ENCODE measurements at regions not wholly inside any gene's neighbourhood (a gene's known extent, or its start where the extent isn't known, plus 50 kb on each side); places are given as distances from the start of the nearest gene placed in this dataset.

DNA sequence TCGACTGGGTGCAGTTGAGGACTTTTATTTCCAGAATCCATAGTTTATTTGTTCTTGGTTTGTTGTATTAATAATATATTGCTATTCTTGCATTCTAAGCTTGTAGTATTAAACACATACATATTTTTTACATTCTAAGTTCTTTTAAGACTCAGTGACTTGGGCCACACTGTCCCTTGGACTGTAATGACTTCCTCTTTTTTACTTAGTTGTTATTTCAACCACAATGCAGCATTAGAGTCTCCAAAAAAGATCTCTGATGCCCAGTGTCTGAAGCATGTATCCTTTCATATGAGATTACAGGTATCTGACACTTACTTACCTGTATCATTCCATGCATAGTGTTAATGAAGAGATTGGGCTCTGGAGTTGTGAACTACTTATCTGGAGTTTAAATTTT, 864.9 kb upstream of the PCDH20 start:
- H3K4me1 ChIP-seq (ENCODE audit: control insufficient read depth, insufficient read depth, low read length) = no peaks in the 10 kb centered on the region
- H3K27me3 ChIP-seq (ENCODE audit: control insufficient read depth, insufficient read depth, low read length) = no peaks in the 10 kb centered on the region
- H3K9me3 ChIP-seq (ENCODE audit: control insufficient read depth, low read depth, low read length) = no peaks in the 10 kb centered on the region
- no peaks in the 10 kb centered on the region for H3K36me3 ChIP-seq (ENCODE audit: control insufficient read depth, insufficient read depth, low read length)
- DNase-seq = no peak
- no peak overlapping the region for H3K4me3 ChIP-seq (ENCODE audit: low read length)
- H3K27ac ChIP-seq (ENCODE audit: low read length) = no peak overlapping the region
- WGBS (ENCODE audit: insufficient coverage, low lambda C conversion rate) = no CpG with 5 or more reads among the region's 1 CpG

DNA sequence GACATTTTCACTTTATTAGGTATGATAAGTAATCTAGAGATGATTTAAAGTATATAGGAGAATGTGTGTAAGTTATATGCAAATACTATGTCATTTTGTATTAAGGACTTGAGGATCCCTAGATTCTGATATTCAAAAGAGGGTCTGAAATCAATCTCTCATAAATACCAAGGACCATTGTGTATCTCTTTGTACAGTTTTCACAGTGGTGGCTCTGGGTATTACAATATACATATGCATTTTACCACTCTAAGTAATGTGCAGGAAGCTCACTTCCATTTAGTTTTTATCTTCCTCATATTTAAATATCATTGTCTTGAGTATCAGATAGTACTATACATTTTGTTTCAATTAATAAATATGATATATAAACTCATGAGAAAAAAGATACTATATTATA, 862.6 kb upstream of the PCDH20 start:
- H3K27ac ChIP-seq (ENCODE audit: low read length) = no peak overlapping the region
- H3K4me1 ChIP-seq (ENCODE audit: control insufficient read depth, insufficient read depth, low read length) = no peaks in the 10 kb centered on the region
- DNase-seq = no peak
- no peaks in the 10 kb centered on the region for H3K36me3 ChIP-seq (ENCODE audit: control insufficient read depth, insufficient read depth, low read length)
- no peaks in the 10 kb centered on the region for H3K9me3 ChIP-seq (ENCODE audit: control insufficient read depth, low read depth, low read length)
- no peaks in the 10 kb centered on the region for H3K27me3 ChIP-seq (ENCODE audit: control insufficient read depth, insufficient read depth, low read length)
- H3K4me3 ChIP-seq (ENCODE audit: low read length) = no peak overlapping the region

- Histone ChIP-seq H3K27me3 (ENCODE audit: control insufficient read depth, insufficient read depth, low read length) (no peaks in the 10 kb centered on the region), H3K4me3 (ENCODE audit: low read length) (no peak overlapping the region), H3K27ac (ENCODE audit: low read length) (no peak overlapping the region), H3K9me3 (ENCODE audit: control insufficient read depth, low read depth, low read length) (no peaks in the 10 kb centered on the region), H3K4me1 (ENCODE audit: control insufficient read depth, insufficient read depth, low read length) (no peaks in the 10 kb centered on the region), H3K36me3 (ENCODE audit: control insufficient read depth, insufficient read depth, low read length) (no peaks in the 10 kb centered on the region)
- no peak for DNase-seq
- 88% methylated on average over 1 of the region's 2 CpGs for WGBS (ENCODE audit: insufficient coverage, low lambda C conversion rate)
These were observed 836.1 kb upstream of the PCDH20 start for GRCh38 chr13:62251734-62252133.

GRCh38 chr13:62250501-62251201, 835.0 kb upstream of the PCDH20 start:
- Histone ChIP-seq H3K27me3 (ENCODE audit: control insufficient read depth, insufficient read depth, low read length) (no peaks in the 10 kb centered on the region), H3K27ac (ENCODE audit: low read length) (no peak overlapping the region), H3K36me3 (ENCODE audit: control insufficient read depth, insufficient read depth, low read length) (no peaks in the 10 kb centered on the region), H3K9me3 (ENCODE audit: control insufficient read depth, low read depth, low read length) (no peaks in the 10 kb centered on the region), H3K4me3 (ENCODE audit: low read length) (no peak overlapping the region), H3K4me1 (ENCODE audit: control insufficient read depth, insufficient read depth, low read length) (no peaks in the 10 kb centered on the region)
- no peak for DNase-seq
- 20% methylated on average over 1 of the region's 10 CpGs for WGBS (ENCODE audit: insufficient coverage, low lambda C conversion rate)

DNA sequence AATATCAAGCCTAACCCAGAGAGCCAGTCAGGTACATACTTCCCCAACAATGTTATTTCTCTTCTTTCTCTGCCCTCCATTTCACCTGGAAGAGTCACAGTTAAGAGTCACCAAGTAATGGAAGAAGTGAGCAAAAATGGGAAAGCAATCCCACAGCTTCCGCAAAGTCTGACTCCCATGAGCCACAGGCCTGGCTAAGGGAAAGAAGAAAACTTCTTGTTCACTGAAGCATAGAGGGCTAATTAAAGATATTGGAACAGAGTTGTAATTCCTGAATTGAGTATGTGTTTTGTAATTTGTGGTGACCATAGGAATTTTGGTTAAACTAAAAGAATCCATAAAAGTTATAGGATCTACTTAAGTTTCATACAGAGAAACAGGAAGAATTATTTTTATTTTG, 830.9 kb upstream of the PCDH20 start:
- DNase-seq = no peak
- H3K9me3 ChIP-seq (ENCODE audit: control insufficient read depth, low read depth, low read length) = no peaks in the 10 kb centered on the region
- no peak overlapping the region for H3K4me3 ChIP-seq (ENCODE audit: low read length)
- no peak overlapping the region for H3K27ac ChIP-seq (ENCODE audit: low read length)
- H3K4me1 ChIP-seq (ENCODE audit: control insufficient read depth, insufficient read depth, low read length) = no peaks in the 10 kb centered on the region
- H3K27me3 ChIP-seq (ENCODE audit: control insufficient read depth, insufficient read depth, low read length) = no peaks in the 10 kb centered on the region
- no CpG with 5 or more reads among the region's 1 CpG for WGBS (ENCODE audit: insufficient coverage, low lambda C conversion rate)
- H3K36me3 ChIP-seq (ENCODE audit: control insufficient read depth, insufficient read depth, low read length) = no peaks in the 10 kb centered on the region

- Histone ChIP-seq H3K4me1 (ENCODE audit: control insufficient read depth, insufficient read depth, low read length) (no peaks in the 10 kb centered on the region), H3K36me3 (ENCODE audit: control insufficient read depth, insufficient read depth, low read length) (no peaks in the 10 kb centered on the region), H3K27me3 (ENCODE audit: control insufficient read depth, insufficient read depth, low read length) (no peaks in the 10 kb centered on the region), H3K4me3 (ENCODE audit: low read length) (no peak overlapping the region), H3K9me3 (ENCODE audit: control insufficient read depth, low read depth, low read length) (no peaks in the 10 kb centered on the region), H3K27ac (ENCODE audit: low read length) (no peak overlapping the region)
- no peak for DNase-seq
- 90% methylated on average over 2 of the region's 2 CpGs for WGBS (ENCODE audit: insufficient coverage, low lambda C conversion rate)
These were observed 827.5 kb upstream of the PCDH20 start for GRCh38 chr13:62243106-62243505.

DNA sequence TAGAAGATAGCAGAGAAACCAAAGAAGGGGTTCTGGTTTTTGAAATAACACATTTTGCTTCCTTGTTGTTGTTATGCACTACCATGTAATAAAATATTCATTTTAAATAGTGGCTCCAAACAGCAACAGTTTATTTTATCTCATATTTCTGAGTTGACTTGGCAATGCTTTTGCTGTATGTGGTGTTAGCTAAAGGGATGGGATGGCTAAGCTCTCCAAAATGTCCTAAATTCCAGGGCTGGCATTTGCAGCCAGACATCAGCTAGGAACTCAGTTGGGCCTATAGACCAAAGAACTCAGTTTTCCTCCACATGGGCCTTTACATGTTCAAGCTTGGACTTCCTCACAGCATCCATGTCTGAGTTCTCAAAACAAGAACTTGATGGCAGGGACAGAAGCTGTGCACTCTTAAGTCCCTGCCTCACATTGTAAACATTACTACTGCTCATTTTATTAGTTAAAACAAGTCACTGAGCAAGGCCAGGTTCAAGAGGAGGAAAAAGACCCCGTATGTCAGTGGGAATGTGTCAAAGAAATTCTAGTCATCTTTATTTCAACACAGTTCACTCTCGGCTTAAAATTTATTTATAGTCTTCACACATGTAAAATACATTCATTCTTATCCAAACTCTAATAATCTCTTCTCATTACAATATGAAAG, 819.3 kb upstream of the PCDH20 start:
- Histone ChIP-seq H3K36me3 (ENCODE audit: control insufficient read depth, insufficient read depth, low read length) (no peaks in the 10 kb centered on the region), H3K9me3 (ENCODE audit: control insufficient read depth, low read depth, low read length) (no peaks in the 10 kb centered on the region), H3K27me3 (ENCODE audit: control insufficient read depth, insufficient read depth, low read length) (no peaks in the 10 kb centered on the region), H3K4me3 (ENCODE audit: low read length) (no peak overlapping the region), H3K27ac (ENCODE audit: low read length) (no peak overlapping the region), H3K4me1 (ENCODE audit: control insufficient read depth, insufficient read depth, low read length) (no peaks in the 10 kb centered on the region)
- WGBS (ENCODE audit: insufficient coverage, low lambda C conversion rate) = 75% methylated on average over 1 of the region's 2 CpGs
- DNase-seq = no peak

GRCh38 chr13:62210951-62211350, 795.3 kb upstream of the PCDH20 start:
- Histone ChIP-seq H3K4me1 (ENCODE audit: control insufficient read depth, insufficient read depth, low read length) (no peaks in the 10 kb centered on the region), H3K27ac (ENCODE audit: low read length) (no peak overlapping the region), H3K27me3 (ENCODE audit: control insufficient read depth, insufficient read depth, low read length) (no peaks in the 10 kb centered on the region), H3K4me3 (ENCODE audit: low read length) (no peak overlapping the region), H3K36me3 (ENCODE audit: control insufficient read depth, insufficient read depth, low read length) (no peaks in the 10 kb centered on the region), H3K9me3 (ENCODE audit: control insufficient read depth, low read depth, low read length) (peaks cover 6% of the 10 kb centered on the region)
- WGBS (ENCODE audit: insufficient coverage, low lambda C conversion rate) = 45% methylated on average over 2 of the region's 3 CpGs
- DNase-seq = no peak

- DNase-seq = no peak
- Histone ChIP-seq H3K36me3 (ENCODE audit: control insufficient read depth, insufficient read depth, low read length) (no peaks in the 10 kb centered on the region), H3K27ac (ENCODE audit: low read length) (no peak overlapping the region), H3K9me3 (ENCODE audit: control insufficient read depth, low read depth, low read length) (peaks cover 6% of the 10 kb centered on the region), H3K4me3 (ENCODE audit: low read length) (no peak overlapping the region), H3K27me3 (ENCODE audit: control insufficient read depth, insufficient read depth, low read length) (no peaks in the 10 kb centered on the region), H3K4me1 (ENCODE audit: control insufficient read depth, insufficient read depth, low read length) (no peaks in the 10 kb centered on the region)
- 90% methylated on average over 5 of the region's 10 CpGs for WGBS (ENCODE audit: insufficient coverage, low lambda C conversion rate)
These were observed 793.9 kb upstream of the PCDH20 start for GRCh38 chr13:62209529-62209928.

DNA sequence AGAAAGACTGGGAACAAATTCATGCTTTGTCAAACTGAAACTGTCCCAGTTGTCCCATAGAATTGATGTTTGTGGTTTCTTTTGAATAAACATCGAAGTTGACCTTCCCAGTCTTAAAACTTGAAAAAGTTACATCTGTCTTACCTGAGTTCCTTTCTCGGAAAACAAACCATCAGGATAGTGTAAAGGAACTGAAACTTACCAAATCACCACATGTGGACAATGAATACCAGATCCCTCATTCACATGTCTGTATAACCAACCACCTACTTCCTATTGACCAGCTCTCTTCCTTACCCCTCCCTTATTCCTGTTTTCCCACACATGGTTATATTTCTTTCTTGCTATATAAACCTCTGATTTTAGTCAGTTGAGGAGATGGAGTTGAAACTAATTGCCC, 791.7 kb upstream of the PCDH20 start:
- H3K36me3 ChIP-seq (ENCODE audit: control insufficient read depth, insufficient read depth, low read length) = no peaks in the 10 kb centered on the region
- no peak overlapping the region for H3K4me3 ChIP-seq (ENCODE audit: low read length)
- DNase-seq = no peak
- no peaks in the 10 kb centered on the region for H3K4me1 ChIP-seq (ENCODE audit: control insufficient read depth, insufficient read depth, low read length)
- H3K27me3 ChIP-seq (ENCODE audit: control insufficient read depth, insufficient read depth, low read length) = no peaks in the 10 kb centered on the region
- whole genome bisulfite sequencing (ENCODE audit: insufficient coverage, low lambda C conversion rate) = 94% methylated on average over 2 of the region's 2 CpGs
- H3K9me3 ChIP-seq (ENCODE audit: control insufficient read depth, low read depth, low read length) = peaks cover 3% of the 10 kb centered on the region
- H3K27ac ChIP-seq (ENCODE audit: low read length) = no peak overlapping the region

- no peaks in the 10 kb centered on the region for H3K36me3 ChIP-seq (ENCODE audit: control insufficient read depth, insufficient read depth, low read length)
- no peaks in the 10 kb centered on the region for H3K9me3 ChIP-seq (ENCODE audit: control insufficient read depth, low read depth, low read length)
- no peaks in the 10 kb centered on the region for H3K4me1 ChIP-seq (ENCODE audit: control insufficient read depth, insufficient read depth, low read length)
- DNase-seq = no peak
- H3K27ac ChIP-seq (ENCODE audit: low read length) = no peak overlapping the region
- H3K27me3 ChIP-seq (ENCODE audit: control insufficient read depth, insufficient read depth, low read length) = no peaks in the 10 kb centered on the region
- no peak overlapping the region for H3K4me3 ChIP-seq (ENCODE audit: low read length)
These were observed 790.5 kb upstream of the PCDH20 start for GRCh38 chr13:62206165-62206564.
